AG04450 (cell line): ENCODE measurements at regions not wholly inside any gene's neighbourhood (a gene's known extent, or its start where the extent isn't known, plus 50 kb on each side); places are given as distances from the start of the nearest gene placed in this dataset.

ENCODE experiments used
- CTCF ChIA-PET: fragments of 300-600, 350-600 bp; formaldehyde crosslinking; extraction: SDS; loops from one replicate; lab custom pipeline; 2022; ENCODE audit warnings: antibody characterized with exemption, inconsistent platforms; lab: Charles Lee
- POLR2A ChIA-PET: fragments of 350-600 bp; formaldehyde crosslinking; extraction: SDS; loops from one replicate; lab custom pipeline; 2021; ENCODE audit warnings: antibody characterized with exemption, inconsistent platforms; lab: Yijun Ruan, JAX
- DNase-seq: peaks from one replicate; pipeline ENCODE4 v3.0.0-alpha.2; 2011; ENCODE audit warnings: low read depth, low spot score
- H3K27ac ChIP-seq: one replicate; pipeline ENCODE4 v1.5.1; 2012; ENCODE audit warnings: low read depth, low read length, control low read depth
- H3K27me3 ChIP-seq: one replicate; pipeline ENCODE4 v1.6.0; 2012; ENCODE audit warnings: low read length; ENCODE audit not compliant: control insufficient read depth, insufficient read depth
- H3K4me3 ChIP-seq: 2 replicates; pipeline ENCODE4 v1.5.1; 2011; ENCODE audit warnings: mild to moderate bottlenecking, low read depth, low read length, control low read depth
- H3K9me3 ChIP-seq: 2 replicates; pipeline ENCODE4 v1.5.1; 2012; ENCODE audit warnings: low read length; ENCODE audit not compliant: control insufficient read depth, insufficient read depth
- TF ChIP-seq, protein P1 (sequence below): IDR thresholded peaks from 2 replicates; pipeline ENCODE4 v1.5.1; 2011; ENCODE audit warnings: low read depth, low read length, control low read depth, inconsistent platforms

DNA sequence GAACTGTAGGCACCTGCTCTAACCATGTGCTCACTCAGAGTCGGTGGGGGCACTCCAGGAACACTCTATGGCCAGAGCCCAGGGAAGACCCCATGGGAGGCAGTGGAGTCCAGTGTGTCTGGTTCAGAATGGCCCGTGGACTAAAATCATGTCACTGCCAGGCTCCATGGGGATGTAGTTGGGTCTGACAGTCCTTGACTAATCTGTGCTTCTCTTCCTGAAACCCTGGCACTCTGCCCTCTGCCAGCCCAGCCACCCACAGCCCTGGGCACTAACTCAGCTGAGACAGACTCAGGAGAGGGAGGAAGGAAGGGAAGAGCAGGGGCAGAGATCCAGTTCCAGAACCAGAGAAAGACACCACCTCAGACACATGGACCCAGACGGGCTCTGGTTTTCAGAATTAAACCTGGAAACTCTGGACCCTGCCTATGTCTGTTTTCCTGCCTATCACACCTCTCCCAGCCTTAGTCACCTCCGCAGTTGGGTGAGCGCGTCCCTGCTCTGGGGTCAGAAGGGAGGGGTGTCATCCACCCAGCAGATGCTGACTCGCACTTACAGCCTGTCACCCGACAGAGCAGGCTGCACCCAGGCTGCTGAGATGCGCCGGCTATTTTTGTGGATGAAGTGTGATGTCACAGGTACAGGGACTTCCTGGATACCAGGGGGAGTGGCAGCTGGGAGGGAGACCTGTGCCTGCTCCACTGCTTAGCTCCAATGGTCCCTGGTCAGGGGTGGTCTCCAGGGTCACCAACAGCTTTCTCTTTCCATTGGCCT is 56.8 kb upstream of the INSYN1 start:
- H3K27me3 ChIP-seq = peaks cover 39% of the 10 kb centered on the region
- H3K9me3 ChIP-seq = no peaks in the 10 kb centered on the region; the same call in 1 of the 2 replicates
- POLR2A ChIA-PET = no interaction called here
- DNase-seq = no peak
- no peak overlapping the region for H3K27ac ChIP-seq
- CTCF ChIA-PET = no interaction called here
- TF ChIP-seq, protein P1, sequence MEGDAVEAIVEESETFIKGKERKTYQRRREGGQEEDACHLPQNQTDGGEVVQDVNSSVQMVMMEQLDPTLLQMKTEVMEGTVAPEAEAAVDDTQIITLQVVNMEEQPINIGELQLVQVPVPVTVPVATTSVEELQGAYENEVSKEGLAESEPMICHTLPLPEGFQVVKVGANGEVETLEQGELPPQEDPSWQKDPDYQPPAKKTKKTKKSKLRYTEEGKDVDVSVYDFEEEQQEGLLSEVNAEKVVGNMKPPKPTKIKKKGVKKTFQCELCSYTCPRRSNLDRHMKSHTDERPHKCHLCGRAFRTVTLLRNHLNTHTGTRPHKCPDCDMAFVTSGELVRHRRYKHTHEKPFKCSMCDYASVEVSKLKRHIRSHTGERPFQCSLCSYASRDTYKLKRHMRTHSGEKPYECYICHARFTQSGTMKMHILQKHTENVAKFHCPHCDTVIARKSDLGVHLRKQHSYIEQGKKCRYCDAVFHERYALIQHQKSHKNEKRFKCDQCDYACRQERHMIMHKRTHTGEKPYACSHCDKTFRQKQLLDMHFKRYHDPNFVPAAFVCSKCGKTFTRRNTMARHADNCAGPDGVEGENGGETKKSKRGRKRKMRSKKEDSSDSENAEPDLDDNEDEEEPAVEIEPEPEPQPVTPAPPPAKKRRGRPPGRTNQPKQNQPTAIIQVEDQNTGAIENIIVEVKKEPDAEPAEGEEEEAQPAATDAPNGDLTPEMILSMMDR = no peak
- no peak overlapping the region for H3K4me3 ChIP-seq

- H3K9me3 ChIP-seq = no peaks in the 10 kb centered on the region
- DNase-seq = no peak
- H3K27ac ChIP-seq = no peak overlapping the region
- ChIA-PET CTCF (no interaction called here), POLR2A (no interaction called here)
- peaks cover 33% of the 10 kb centered on the region for H3K27me3 ChIP-seq
- TF ChIP-seq, protein P1 = no peak
- no peak overlapping the region for H3K4me3 ChIP-seq
Observed at GRCh38 chr15:73812806-73813465, 59.8 kb upstream of the INSYN1 start.

GRCh38 chr15:73813589-73813988 is 59.8 kb upstream of the TBC1D21 start:
- H3K27ac ChIP-seq = no peak overlapping the region
- POLR2A ChIA-PET = no interaction called here
- H3K4me3 ChIP-seq = no peak overlapping the region
- TF ChIP-seq, protein P1 = no peak
- H3K9me3 ChIP-seq = no peaks in the 10 kb centered on the region; the same call in 1 of the 2 replicates
- H3K27me3 ChIP-seq = peaks cover 39% of the 10 kb centered on the region
- CTCF ChIA-PET = no interaction called here
- DNase-seq = no peak

DNA sequence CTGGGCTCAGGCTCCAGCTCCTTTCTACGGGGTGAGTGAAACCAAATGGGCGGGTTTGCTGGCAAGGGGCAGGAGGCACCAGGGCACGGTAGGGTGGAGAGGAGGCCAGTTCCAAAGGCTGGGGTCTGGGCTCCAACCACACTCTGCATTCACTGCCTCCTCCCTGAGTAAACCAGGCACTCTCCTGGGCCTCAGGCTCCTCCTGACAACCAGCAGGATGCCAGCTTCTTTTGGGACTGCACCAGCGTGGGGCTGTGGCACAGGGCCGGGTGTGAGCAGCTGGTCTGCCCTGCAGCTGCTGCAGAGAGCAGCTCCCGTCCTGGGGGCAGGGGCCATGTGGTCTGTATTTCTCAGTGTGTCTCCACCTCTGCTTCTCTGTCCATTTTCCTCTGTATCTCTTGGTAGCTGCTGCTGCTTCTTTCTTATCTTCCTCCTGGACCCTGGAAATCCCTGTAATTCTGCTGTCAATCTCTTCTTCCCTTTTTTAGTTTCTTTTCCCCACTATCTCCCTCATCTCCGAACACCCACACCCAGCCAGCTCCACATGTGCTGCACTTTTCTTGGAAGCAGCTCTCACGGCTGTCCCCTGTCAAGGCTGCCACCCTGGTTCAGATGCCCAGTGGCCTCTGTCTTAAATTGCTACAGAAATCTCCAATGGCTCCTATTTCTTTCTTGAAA is 54.9 kb upstream of the TBC1D21 start:
- CTCF ChIA-PET = interaction anchor here (0.9 kb wide), 1 partner anchor 54 kb away, joined by 3 read pairs; no protein-coding TSS in a partner anchor

More for the DNA sequence above, 54.9 kb upstream of the TBC1D21 start:
- Histone ChIP-seq H3K4me3 (no peak overlapping the region), H3K27ac (no peak overlapping the region), H3K27me3 (peaks cover 47% of the 10 kb centered on the region), H3K9me3 (no peaks in the 10 kb centered on the region; the same call in 1 of the 2 replicates)
- POLR2A ChIA-PET = no interaction called here
- no peak for DNase-seq
- TF ChIP-seq, protein P1 = no peak
